Stomach (tissue), 8 donors: ENCODE measurements at regions not wholly inside any gene's neighbourhood (a gene's known extent, or its start where the extent isn't known, plus 50 kb on each side); places are given as distances from the start of the nearest gene placed in this dataset.

Source experiments
- DNase-seq, 2 donors: peaks; one replicate each; pipeline versions ENCODE4 v3.0.0 to v3.0.0-alpha.2; 2013 to 2019
- H3K27ac ChIP-seq, 5 donors: fragments of 200-600 bp in 4 of 5; sonication (generic) in 4 of 5; one replicate each; pipeline ENCODE4 v1.5.1; 2013 to 2019; ENCODE audit warnings: mild to moderate bottlenecking in 1 of 5, moderate library complexity in 1 of 5
- H3K27me3 ChIP-seq, 3 donors: fragments of 200-600 bp; sonication (generic); one replicate each; pipeline ENCODE4 v1.5.1; 2017 to 2019; ENCODE audit warnings: mixed run types in 1 of 3
- H3K36me3 ChIP-seq, 4 donors: fragments of 200-600 bp; sonication (generic); 1 replicate in 3 of 4; 2 replicates in 1 of 4; pipeline ENCODE4 v1.5.1; 2016 to 2019
- H3K4me1 ChIP-seq, 4 donors: fragments of 200-600 bp; sonication (generic); one replicate each; pipeline ENCODE4 v1.5.1; 2016 to 2019
- H3K4me3 ChIP-seq, 4 donors: fragments of 200-600 bp; sonication (generic) in 3 of 4; one replicate each; pipeline ENCODE4 v1.5.1; 2016 to 2019; ENCODE audit warnings: mild to moderate bottlenecking in 1 of 4
- H3K9me3 ChIP-seq, 4 donors: fragments of 200-600 bp; sonication (generic); one replicate each; pipeline ENCODE4 v1.5.1; 2016 to 2019
- CTCF ChIP-seq, 7 experiments: fragments of 450-650 bp in 4 of 7; fragments of 200-600 bp in 3 of 7; sonication (generic) in 3 of 7; IDR thresholded peaks; one replicate each; pipeline ENCODE4 v1.5.1; 2016 to 2019; ENCODE audit warnings: antibody characterized with exemption in 7 of 7, control low read depth in 2 of 7, mild to moderate bottlenecking in 1 of 7
- EP300 ChIP-seq: sonication (generic); formaldehyde crosslinking; IDR thresholded peaks from one replicate; pipeline ENCODE4 v1.6.1; 2017; ENCODE audit warnings: antibody characterized with exemption
- POLR2A ChIP-seq, 4 donors: fragments of 450-650 bp; IDR thresholded peaks; one replicate each; pipeline ENCODE4 v1.6.1; 2016; ENCODE audit warnings: antibody characterized with exemption in 4 of 4, control low read depth in 2 of 4, mild to moderate bottlenecking in 1 of 4, moderate library complexity in 1 of 4
- POLR2AphosphoS5 ChIP-seq, 3 donors: sonication (generic); formaldehyde crosslinking; IDR thresholded peaks; one replicate each; pipeline ENCODE4 v1.6.1; 2016; ENCODE audit warnings: antibody characterized with exemption in 3 of 3
- WGBS, 5 donors: extraction: QIAGEN DNeasy Blood & Tissue Kit in 3 of 5; methylation state at CpG; one replicate each; pipeline versions ENCODE4 v1.1.5 to v1.1.7; 2013 to 2018; 5-methylcytosine and 5-hydroxymethylcytosine counted together
- intact Hi-C: fragments of 100-400 bp; cut with DNase I; formaldehyde crosslinking; loops from one replicate; pipeline ENCODE4 v1.15.1; 2023; ENCODE audit warnings: low total_unique reads
- donor health status: healthy with polysubstance abuse.
- donor health status: Bipolar disorder and iron deficiency.
- donor health status: healthy.

GRCh38 chr6:68240726-68241125, 394.4 kb upstream of the ADGRB3 start:
- TF ChIP-seq POLR2AphosphoS5 (IDR thresholded peaks at IDR 0.05), result no peak
- no peak for TF ChIP-seq POLR2A (IDR thresholded peaks at IDR 0.05)
- TF ChIP-seq CTCF (IDR thresholded peaks at IDR 0.05), result no peak
- TF ChIP-seq EP300, result no peak
- Histone ChIP-seq H3K9me3 (no peaks in the 10 kb centered on the region), H3K4me1 (no peaks in the 10 kb centered on the region)

GRCh38 chr6:68239034-68239433, 396.0 kb upstream of the ADGRB3 start:
- H3K27ac ChIP-seq, result no peak overlapping the region
- no peak for DNase-seq
- 72 to 91% (median 82%) methylated on average over 2 of the region's 2 CpGs for WGBS, 5 donors
- H3K27me3 ChIP-seq, result no peaks in the 10 kb centered on the region
- no peaks in the 10 kb centered on the region for H3K9me3 ChIP-seq
- intact Hi-C loops, result no loop called here
- H3K4me1 ChIP-seq, result no peaks in the 10 kb centered on the region
- H3K36me3 ChIP-seq, result no peaks in the 10 kb centered on the region
- no peak for TF ChIP-seq EP300
- H3K4me3 ChIP-seq, result no peak overlapping the region

More at GRCh38 chr6:68240726-68241125, 394.4 kb upstream of the ADGRB3 start:
- Histone ChIP-seq H3K36me3 (no peaks in the 10 kb centered on the region), H3K4me3 (no peak overlapping the region), H3K27me3 (no peaks in the 10 kb centered on the region), H3K27ac (no peak overlapping the region)
- intact Hi-C loops, result no loop called here
- no peak for DNase-seq

- Histone ChIP-seq H3K36me3 (no peaks in the 10 kb centered on the region), H3K27ac (no peak overlapping the region), H3K4me3 (no peak overlapping the region), H3K9me3 (no peaks in the 10 kb centered on the region), H3K4me1 (no peaks in the 10 kb centered on the region), H3K27me3 (no peaks in the 10 kb centered on the region)
- intact Hi-C loops, result no loop called here
- TF ChIP-seq POLR2AphosphoS5 (IDR thresholded peaks at IDR 0.05) (no peak), POLR2A (IDR thresholded peaks at IDR 0.05) (no peak), CTCF (IDR thresholded peaks at IDR 0.05) (no peak), EP300 (no peak)
- DNase-seq, result no peak
- WGBS, 5 donors, result 18 to 38% (median 29%) methylated on average over 1 of the region's 1 CpG
These were observed 396.9 kb upstream of the ADGRB3 start for GRCh38 chr6:68238097-68238601.

- 62 to 91% (median 68%) methylated on average over 6 of the region's 6 CpGs for WGBS, 5 donors
- Histone ChIP-seq H3K9me3 (no peaks in the 10 kb centered on the region), H3K36me3 (no peaks in the 10 kb centered on the region), H3K4me1 (no peaks in the 10 kb centered on the region), H3K27ac (no peak overlapping the region), H3K27me3 (no peaks in the 10 kb centered on the region), H3K4me3 (no peak overlapping the region)
- DNase-seq, result no peak
- TF ChIP-seq CTCF (IDR thresholded peaks at IDR 0.05) (no peak), POLR2A (IDR thresholded peaks at IDR 0.05) (no peak), EP300 (no peak), POLR2AphosphoS5 (IDR thresholded peaks at IDR 0.05) (no peak)
- intact Hi-C loops, result no loop called here
These were observed 397.9 kb upstream of the ADGRB3 start for GRCh38 chr6:68237205-68237604.

GRCh38 chr6:68235326-68235784, 399.7 kb upstream of the ADGRB3 start:
- no peak for DNase-seq
- H3K9me3 ChIP-seq, result no peaks in the 10 kb centered on the region
- intact Hi-C loops, result no loop called here
- TF ChIP-seq POLR2A (IDR thresholded peaks at IDR 0.05), result no peak
- TF ChIP-seq CTCF (IDR thresholded peaks at IDR 0.05), result no peak
- TF ChIP-seq EP300, result no peak
- TF ChIP-seq POLR2AphosphoS5 (IDR thresholded peaks at IDR 0.05), result no peak
- H3K4me1 ChIP-seq, result no peaks in the 10 kb centered on the region
- no peak overlapping the region for H3K4me3 ChIP-seq
- no peak overlapping the region for H3K27ac ChIP-seq
- WGBS, 5 donors, result 0 to 15% (median 11%) methylated on average over 1 of the region's 1 CpG
- H3K36me3 ChIP-seq, result no peaks in the 10 kb centered on the region
- no peaks in the 10 kb centered on the region for H3K27me3 ChIP-seq
